Neuron (in vitro differentiated cells): ENCODE measurements at regions not wholly inside any gene's neighbourhood (a gene's known extent, or its start where the extent isn't known, plus 50 kb on each side); places are given as distances from the start of the nearest gene placed in this dataset.
"Not testable (repeated sequence)": the region's sequence is repeated elsewhere in the genome, so short reads cannot be mapped to it uniquely, and the experiment has no call there.

Experiments used
- H2AFZ ChIP-seq: one replicate; pipeline ENCODE4 v1.6.1; 2013; ENCODE audit warnings: low read depth, mild to moderate bottlenecking, inconsistent platforms, low read length, moderate library complexity
- H3K27me3 ChIP-seq: one replicate; pipeline ENCODE4 v1.6.1; 2013; ENCODE audit warnings: low read length; ENCODE audit not compliant: insufficient read depth
- H3K36me3 ChIP-seq: one replicate; pipeline ENCODE4 v1.6.1; 2013; ENCODE audit warnings: low read length; ENCODE audit not compliant: insufficient read depth
- H3K4me1 ChIP-seq: one replicate; pipeline ENCODE4 v1.6.1; 2013; ENCODE audit warnings: low read length; ENCODE audit not compliant: insufficient read depth
- H3K4me3 ChIP-seq: 2 replicates; pipeline ENCODE4 v1.5.1; 2013; ENCODE audit warnings: mild to moderate bottlenecking, low read length, moderate library complexity
- H3K9me3 ChIP-seq: one replicate; pipeline ENCODE4 v1.6.1; 2013; ENCODE audit warnings: low read length

- Histone ChIP-seq H2AFZ (no peak overlapping the region), H3K27me3 (no peaks in the 10 kb centered on the region), H3K4me1 (peaks cover 12% of the 10 kb centered on the region), H3K4me3 (no peak overlapping the region), H3K36me3 (no peaks in the 10 kb centered on the region), H3K9me3 (peaks cover 2% of the 10 kb centered on the region)
These were observed 994.9 kb downstream of the ADGRL2 start for GRCh38 chr1:82795508-82796149.

- Histone ChIP-seq H3K4me1 (peaks cover 10% of the 10 kb centered on the region), H3K9me3 (peaks cover 2% of the 10 kb centered on the region), H3K4me3 (no peak overlapping the region), H2AFZ (peak overlapping the region; percentile 41), H3K36me3 (no peaks in the 10 kb centered on the region), H3K27me3 (no peaks in the 10 kb centered on the region)
These were observed 991.4 kb downstream of the ADGRL2 start for GRCh38 chr1:82792151-82792550.

- Histone ChIP-seq H2AFZ (no peak overlapping the region), H3K27me3 (no peaks in the 10 kb centered on the region), H3K4me3 (no peak overlapping the region), H3K9me3 (peaks cover 2% of the 10 kb centered on the region), H3K4me1 (peaks cover 14% of the 10 kb centered on the region), H3K36me3 (no peaks in the 10 kb centered on the region)
These were observed 989.8 kb downstream of the ADGRL2 start for GRCh38 chr1:82790556-82790955.

- Histone ChIP-seq H3K4me3 (no peak overlapping the region), H3K4me1 (peaks cover 14% of the 10 kb centered on the region), H3K9me3 (peaks cover 2% of the 10 kb centered on the region), H2AFZ (no peak overlapping the region), H3K27me3 (no peaks in the 10 kb centered on the region), H3K36me3 (no peaks in the 10 kb centered on the region)
These were observed 987.9 kb downstream of the ADGRL2 start for GRCh38 chr1:82788660-82789059.

- Histone ChIP-seq H3K4me1 (peaks cover 12% of the 10 kb centered on the region), H2AFZ (no peak overlapping the region)
These were observed 987.3 kb downstream of the ADGRL2 start for GRCh38 chr1:82788038-82788437.

GRCh38 chr1:82786883-82787282 lies 986.1 kb downstream of the ADGRL2 start:
- Histone ChIP-seq H3K36me3 (no peaks in the 10 kb centered on the region), H3K9me3 (peaks cover 2% of the 10 kb centered on the region), H3K4me1 (peaks cover 4% of the 10 kb centered on the region)

More at GRCh38 chr1:82788038-82788437, 987.3 kb downstream of the ADGRL2 start:
- Histone ChIP-seq H3K27me3 (no peaks in the 10 kb centered on the region), H3K9me3 (peaks cover 2% of the 10 kb centered on the region), H3K36me3 (no peaks in the 10 kb centered on the region), H3K4me3 (no peak overlapping the region)

GRCh38 chr1:82785268-82785790 lies 984.6 kb downstream of the ADGRL2 start:
- Histone ChIP-seq H2AFZ (no peak overlapping the region), H3K4me1 (peaks cover 4% of the 10 kb centered on the region), H3K27me3 (no peaks in the 10 kb centered on the region), H3K4me3 (no peak overlapping the region), H3K36me3 (no peaks in the 10 kb centered on the region), H3K9me3 (no peaks in the 10 kb centered on the region)

More at GRCh38 chr1:82786883-82787282, 986.1 kb downstream of the ADGRL2 start:
- Histone ChIP-seq H3K27me3 (no peaks in the 10 kb centered on the region), H3K4me3 (no peak overlapping the region), H2AFZ (no peak overlapping the region)

GRCh38 chr1:82783044-82783443 lies 982.3 kb downstream of the ADGRL2 start:
- Histone ChIP-seq H3K9me3 (no peaks in the 10 kb centered on the region), H3K27me3 (no peaks in the 10 kb centered on the region), H3K4me3 (no peak overlapping the region), H2AFZ (no peak overlapping the region), H3K36me3 (no peaks in the 10 kb centered on the region), H3K4me1 (peaks cover 4% of the 10 kb centered on the region)

GRCh38 chr1:82782599-82782998 lies 981.9 kb downstream of the ADGRL2 start:
- no peak overlapping the region for H2AFZ ChIP-seq

GRCh38 chr1:82778612-82779011 lies 977.9 kb downstream of the ADGRL2 start:
- Histone ChIP-seq H2AFZ (no peak overlapping the region), H3K27me3 (no peaks in the 10 kb centered on the region), H3K4me3 (no peak overlapping the region), H3K36me3 (no peaks in the 10 kb centered on the region), H3K9me3 (no peaks in the 10 kb centered on the region), H3K4me1 (no peaks in the 10 kb centered on the region)

More at GRCh38 chr1:82782599-82782998, 981.9 kb downstream of the ADGRL2 start:
- Histone ChIP-seq H3K4me3 (no peak overlapping the region), H3K4me1 (peaks cover 4% of the 10 kb centered on the region), H3K27me3 (no peaks in the 10 kb centered on the region), H3K36me3 (no peaks in the 10 kb centered on the region), H3K9me3 (no peaks in the 10 kb centered on the region)

- Histone ChIP-seq H3K9me3 (no peaks in the 10 kb centered on the region), H3K4me1 (no peaks in the 10 kb centered on the region), H3K36me3 (no peaks in the 10 kb centered on the region), H3K27me3 (no peaks in the 10 kb centered on the region), H3K4me3 (no peak overlapping the region), H2AFZ (no peak overlapping the region)
These were observed 976.5 kb downstream of the ADGRL2 start for GRCh38 chr1:82777240-82777639.

GRCh38 chr1:82776730-82777129 lies 976.0 kb downstream of the ADGRL2 start:
- not testable (repeated sequence) for H3K4me3 ChIP-seq, H3K9me3 ChIP-seq, H2AFZ ChIP-seq, H3K36me3 ChIP-seq, H3K4me1 ChIP-seq, H3K27me3 ChIP-seq

- H3K27me3 ChIP-seq: no peaks in the 10 kb centered on the region
- no peak overlapping the region for H3K4me3 ChIP-seq
- H3K9me3 ChIP-seq: no peaks in the 10 kb centered on the region
These were observed 974.8 kb downstream of the ADGRL2 start for GRCh38 chr1:82775406-82776000.

More at GRCh38 chr1:82775406-82776000, 974.8 kb downstream of the ADGRL2 start:
- no peaks in the 10 kb centered on the region for H3K4me1 ChIP-seq
- H2AFZ ChIP-seq: no peak overlapping the region
- H3K36me3 ChIP-seq: no peaks in the 10 kb centered on the region
